NOMO-1 treated with DMSO at 0.1 percent for 48 hours (cell line): ENCODE measurements at regions not wholly inside any gene's neighbourhood (a gene's known extent, or its start where the extent isn't known, plus 50 kb on each side); places are given as distances from the start of the nearest gene placed in this dataset.

Source experiments
- DNase-seq: peaks from one replicate; lab custom pipeline; 2025; ENCODE audit not compliant: unreplicated experiment; lab: John Stamatoyannopoulos, UW

GRCh38 chrX:10390187-10390586 is 230.2 kb downstream of the MID1 start:
- DNase-seq: no peak

GRCh38 chrX:10393241-10393640 is 227.1 kb downstream of the MID1 start:
- no peak for DNase-seq

- no peak for DNase-seq
Measured at GRCh38 chrX:10393899-10394298, 226.5 kb downstream of the MID1 start.

- DNase-seq: peak; percentile 35
Measured at GRCh38 chrX:10395179-10395578, 225.2 kb downstream of the MID1 start.
